SW 1271 (cell line): ENCODE measurements at regions not wholly inside any gene's neighbourhood (a gene's known extent, or its start where the extent isn't known, plus 50 kb on each side); places are given as distances from the start of the nearest gene placed in this dataset.

ENCODE experiments used
- DNase-seq, 2 experiments: peaks; one replicate each; lab custom pipeline; 2025; lab: John Stamatoyannopoulos, UW

- no peak for DNase-seq
Observed at GRCh38 chrX:98371994-98372393, 1488.3 kb downstream of the RPA4 start.

- no peak for DNase-seq
Observed at GRCh38 chrX:98379134-98379533, 1495.4 kb downstream of the RPA4 start.

GRCh38 chrX:98380106-98380505 is 1496.4 kb downstream of the RPA4 start:
- no peak for DNase-seq

GRCh38 chrX:98380556-98380955 is 1496.8 kb downstream of the RPA4 start:
- DNase-seq, result no peak

GRCh38 chrX:98398542-98398941 is 1514.8 kb downstream of the RPA4 start:
- no peak for DNase-seq

GRCh38 chrX:98405376-98405775 is 1521.7 kb downstream of the RPA4 start:
- DNase-seq, result no peak

GRCh38 chrX:98407584-98407983 is 1523.9 kb downstream of the RPA4 start:
- DNase-seq, result no peak

GRCh38 chrX:98409867-98410266 is 1526.2 kb downstream of the RPA4 start:
- no peak for DNase-seq

- no peak for DNase-seq
Observed at GRCh38 chrX:98412058-98412457, 1528.3 kb downstream of the RPA4 start.

- DNase-seq, result no peak
Observed at GRCh38 chrX:98422536-98422935, 1538.8 kb downstream of the RPA4 start.

GRCh38 chrX:98432413-98432812 is 1548.7 kb downstream of the RPA4 start:
- no peak for DNase-seq

GRCh38 chrX:98448524-98448923 is 1564.8 kb downstream of the RPA4 start:
- no peak for DNase-seq

- DNase-seq, result no peak
Observed at GRCh38 chrX:98452456-98452855, 1568.7 kb downstream of the RPA4 start.

GRCh38 chrX:98459669-98460068 is 1576.0 kb downstream of the RPA4 start:
- no peak for DNase-seq

GRCh38 chrX:98480606-98481005 is 1596.9 kb downstream of the RPA4 start:
- DNase-seq, result no peak

GRCh38 chrX:98481636-98482035 is 1597.9 kb downstream of the RPA4 start:
- no peak for DNase-seq

- no peak for DNase-seq
Observed at GRCh38 chrX:98490670-98491069, 1607.0 kb downstream of the RPA4 start.

GRCh38 chrX:98501426-98501825 is 1617.7 kb downstream of the RPA4 start:
- no peak for DNase-seq

GRCh38 chrX:98506907-98507306 is 1623.2 kb downstream of the RPA4 start:
- no peak for DNase-seq

- no peak for DNase-seq
Observed at GRCh38 chrX:98514032-98514431, 1630.3 kb downstream of the RPA4 start.

- no peak for DNase-seq
Observed at GRCh38 chrX:98516120-98516519, 1632.4 kb downstream of the RPA4 start.

- DNase-seq, result no peak
Observed at GRCh38 chrX:98523026-98523425, 1639.3 kb downstream of the RPA4 start.

GRCh38 chrX:98523521-98523920 is 1639.8 kb downstream of the RPA4 start:
- no peak for DNase-seq

- DNase-seq, result no peak
Observed at GRCh38 chrX:98548519-98548918, 1664.8 kb downstream of the RPA4 start.

GRCh38 chrX:98568795-98569194 is 1685.1 kb downstream of the RPA4 start:
- DNase-seq, result no peak
